ENCODE measurements at regions not wholly inside any gene's neighbourhood (a gene's known extent, or its start where the extent isn't known, plus 50 kb on each side); places are given as distances from the start of the nearest gene placed in this dataset.

- peak; percentile 94 for DNase-seq (ENCODE audit: low read depth)
- TF ChIP-seq, protein P1, sequence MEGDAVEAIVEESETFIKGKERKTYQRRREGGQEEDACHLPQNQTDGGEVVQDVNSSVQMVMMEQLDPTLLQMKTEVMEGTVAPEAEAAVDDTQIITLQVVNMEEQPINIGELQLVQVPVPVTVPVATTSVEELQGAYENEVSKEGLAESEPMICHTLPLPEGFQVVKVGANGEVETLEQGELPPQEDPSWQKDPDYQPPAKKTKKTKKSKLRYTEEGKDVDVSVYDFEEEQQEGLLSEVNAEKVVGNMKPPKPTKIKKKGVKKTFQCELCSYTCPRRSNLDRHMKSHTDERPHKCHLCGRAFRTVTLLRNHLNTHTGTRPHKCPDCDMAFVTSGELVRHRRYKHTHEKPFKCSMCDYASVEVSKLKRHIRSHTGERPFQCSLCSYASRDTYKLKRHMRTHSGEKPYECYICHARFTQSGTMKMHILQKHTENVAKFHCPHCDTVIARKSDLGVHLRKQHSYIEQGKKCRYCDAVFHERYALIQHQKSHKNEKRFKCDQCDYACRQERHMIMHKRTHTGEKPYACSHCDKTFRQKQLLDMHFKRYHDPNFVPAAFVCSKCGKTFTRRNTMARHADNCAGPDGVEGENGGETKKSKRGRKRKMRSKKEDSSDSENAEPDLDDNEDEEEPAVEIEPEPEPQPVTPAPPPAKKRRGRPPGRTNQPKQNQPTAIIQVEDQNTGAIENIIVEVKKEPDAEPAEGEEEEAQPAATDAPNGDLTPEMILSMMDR (IDR thresholded peaks at IDR 0.05; ENCODE audit: control insufficient read depth, extremely low read depth, insufficient read depth): no peak
- no peak overlapping the region for H3K4me3 ChIP-seq (ENCODE audit: low read depth, low read length)
These were observed 473.7 kb downstream of the TYW1 start for GRCh38 chr7:67470256-67470751.

- TF ChIP-seq, protein P1 (IDR thresholded peaks at IDR 0.05; ENCODE audit: control insufficient read depth, extremely low read depth, insufficient read depth): no peak
- DNase-seq (ENCODE audit: low read depth): no peak
- no peak overlapping the region for H3K4me3 ChIP-seq (ENCODE audit: low read depth, low read length)
These were observed 478.7 kb downstream of the TYW1 start for GRCh38 chr7:67475293-67475692.

- TF ChIP-seq, protein P1 (IDR thresholded peaks at IDR 0.05; ENCODE audit: control insufficient read depth, extremely low read depth, insufficient read depth): no peak
- no peak for DNase-seq (ENCODE audit: low read depth)
- H3K4me3 ChIP-seq (ENCODE audit: low read depth, low read length): no peak overlapping the region
These were observed 481.4 kb downstream of the TYW1 start for GRCh38 chr7:67478066-67478465.

GRCh38 chr7:67484244-67484751 lies 487.7 kb downstream of the TYW1 start:
- H3K4me3 ChIP-seq (ENCODE audit: low read depth, low read length): peak overlapping the region; percentile 20; the same call in 1 of the 2 replicates
- TF ChIP-seq, protein P1 (IDR thresholded peaks at IDR 0.05; ENCODE audit: control insufficient read depth, extremely low read depth, insufficient read depth): peak; percentile 91
- peak; percentile 40 for DNase-seq (ENCODE audit: low read depth)

- H3K4me3 ChIP-seq (ENCODE audit: low read depth, low read length): no peak overlapping the region
- TF ChIP-seq, protein P1 (IDR thresholded peaks at IDR 0.05; ENCODE audit: control insufficient read depth, extremely low read depth, insufficient read depth): no peak
- no peak for DNase-seq (ENCODE audit: low read depth)
These were observed 489.8 kb downstream of the TYW1 start for GRCh38 chr7:67486401-67486800.

DNA sequence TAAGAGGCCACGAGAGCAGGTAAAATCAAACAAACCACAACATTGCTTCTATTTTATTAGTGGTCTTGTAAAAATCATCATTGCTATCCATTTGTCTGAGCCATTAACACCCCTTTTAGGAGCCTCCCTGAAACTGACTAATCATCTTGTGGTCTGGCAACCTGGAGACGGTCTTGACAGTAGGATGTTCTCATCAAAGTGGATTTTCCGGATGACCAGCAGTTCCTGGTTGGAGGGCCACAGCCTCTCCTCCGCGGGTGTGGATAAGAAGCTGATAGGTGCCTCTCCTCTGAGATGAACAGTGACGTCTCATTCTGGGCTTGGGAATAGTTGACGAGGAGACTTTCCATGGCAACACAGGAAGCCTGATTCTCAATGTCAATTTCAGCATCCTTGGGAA lies 490.7 kb downstream of the TYW1 start:
- H3K4me3 ChIP-seq (ENCODE audit: low read depth, low read length): no peak overlapping the region
- DNase-seq (ENCODE audit: low read depth): no peak
- TF ChIP-seq, protein P1 (IDR thresholded peaks at IDR 0.05; ENCODE audit: control insufficient read depth, extremely low read depth, insufficient read depth): no peak

- no peak for DNase-seq (ENCODE audit: low read depth)
- TF ChIP-seq, protein P1 (IDR thresholded peaks at IDR 0.05; ENCODE audit: control insufficient read depth, extremely low read depth, insufficient read depth): no peak
- H3K4me3 ChIP-seq (ENCODE audit: low read depth, low read length): no peak overlapping the region
These were observed 493.2 kb downstream of the TYW1 start for GRCh38 chr7:67489881-67490280.

All from LNCaP clone FGC (cell line).